ENCODE measurements at regions not wholly inside any gene's neighbourhood (a gene's known extent, or its start where the extent isn't known, plus 50 kb on each side); places are given as distances from the start of the nearest gene placed in this dataset.

DNA sequence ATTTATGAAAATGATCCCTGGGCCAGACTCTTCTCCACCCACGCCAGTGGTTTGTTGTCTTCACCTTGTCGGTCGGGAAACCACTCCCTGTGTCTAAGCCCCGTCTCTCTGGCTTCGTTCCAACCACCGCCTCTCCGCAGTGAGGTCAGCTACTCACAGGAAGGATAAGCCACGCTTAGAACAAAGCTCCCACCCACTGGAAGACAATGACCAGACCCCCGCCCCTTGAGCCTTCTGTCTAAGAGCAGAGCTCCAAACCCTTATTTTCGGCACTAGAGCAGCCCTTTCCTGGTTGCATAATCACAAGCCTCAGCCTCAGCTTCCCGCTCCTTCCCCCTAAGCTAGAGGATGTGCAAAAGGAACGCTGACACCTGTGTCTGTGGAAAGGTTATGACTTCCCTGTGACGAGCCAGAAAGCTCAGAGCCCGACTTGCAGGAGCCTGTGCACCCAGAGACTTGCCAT lies 114.9 kb upstream of the MEF2A start:
- DNase-seq: peak; percentile 62
- ChIA-PET CTCF (interaction anchor here (0.6 to 1.6 kb wide), 5 partner anchors 115 to 306 kb away, joined by 3 to 5 read pairs (median 3); no protein-coding TSS in a partner anchor), POLR2A (interaction anchor here (0.9 kb wide), 2 partner anchors 26 to 115 kb away, joined by 3 read pairs; partner anchors contain the start of gene MEF2A)
- Mint-ChIP-seq H3K27ac (no peak overlapping the region), H3K9me3 (no peaks in the 10 kb centered on the region), H3K27me3 (peaks cover 11% of the 10 kb centered on the region), H3K4me1 (peaks cover 28% of the 10 kb centered on the region), H3K36me3 (ENCODE audit: low read depth) (no peaks in the 10 kb centered on the region), H3K4me3 (peak overlapping the region; percentile 53)

- H3K9me3 Mint-ChIP-seq: no peaks in the 10 kb centered on the region
- ChIA-PET CTCF (interaction anchor here (0.9 to 1.6 kb wide), 4 partner anchors 179 to 305 kb away, joined by 3 to 5 read pairs (median 3); no protein-coding TSS in a partner anchor), POLR2A (interaction anchor here (0.9 kb wide), 1 partner anchor 114 kb away, joined by 3 read pairs; the partner anchor contains the start of gene MEF2A)
- peaks cover 11% of the 10 kb centered on the region for H3K27me3 Mint-ChIP-seq
- no peak overlapping the region for H3K27ac Mint-ChIP-seq
- DNase-seq: no peak
- no peak overlapping the region for H3K4me3 Mint-ChIP-seq
- H3K4me1 Mint-ChIP-seq: peaks cover 28% of the 10 kb centered on the region
- no peaks in the 10 kb centered on the region for H3K36me3 Mint-ChIP-seq (ENCODE audit: low read depth)
Measured at GRCh38 chr15:99451484-99451883, 114.3 kb upstream of the MEF2A start.

DNA sequence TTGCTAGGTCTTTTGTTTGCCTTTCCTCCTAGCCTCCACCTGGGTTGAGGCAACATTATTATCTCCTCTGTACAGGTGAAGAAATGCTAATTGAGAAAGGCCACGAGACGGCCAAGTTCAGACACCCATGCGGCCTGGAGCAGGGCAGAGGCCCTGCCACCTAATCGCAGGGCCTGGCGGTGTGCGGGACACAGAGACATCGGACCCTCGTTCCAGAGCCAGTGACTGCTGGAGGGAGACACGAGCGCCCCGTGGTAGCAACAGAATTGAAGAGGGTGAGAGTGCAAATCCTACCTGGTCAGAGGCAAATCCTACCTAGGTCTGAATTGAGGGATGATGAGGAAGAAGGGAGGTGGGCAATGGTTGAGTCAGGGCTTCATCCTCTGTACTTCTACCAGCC lies 113.8 kb upstream of the MEF2A start:
- peaks cover 28% of the 10 kb centered on the region for H3K4me1 Mint-ChIP-seq

DNA sequence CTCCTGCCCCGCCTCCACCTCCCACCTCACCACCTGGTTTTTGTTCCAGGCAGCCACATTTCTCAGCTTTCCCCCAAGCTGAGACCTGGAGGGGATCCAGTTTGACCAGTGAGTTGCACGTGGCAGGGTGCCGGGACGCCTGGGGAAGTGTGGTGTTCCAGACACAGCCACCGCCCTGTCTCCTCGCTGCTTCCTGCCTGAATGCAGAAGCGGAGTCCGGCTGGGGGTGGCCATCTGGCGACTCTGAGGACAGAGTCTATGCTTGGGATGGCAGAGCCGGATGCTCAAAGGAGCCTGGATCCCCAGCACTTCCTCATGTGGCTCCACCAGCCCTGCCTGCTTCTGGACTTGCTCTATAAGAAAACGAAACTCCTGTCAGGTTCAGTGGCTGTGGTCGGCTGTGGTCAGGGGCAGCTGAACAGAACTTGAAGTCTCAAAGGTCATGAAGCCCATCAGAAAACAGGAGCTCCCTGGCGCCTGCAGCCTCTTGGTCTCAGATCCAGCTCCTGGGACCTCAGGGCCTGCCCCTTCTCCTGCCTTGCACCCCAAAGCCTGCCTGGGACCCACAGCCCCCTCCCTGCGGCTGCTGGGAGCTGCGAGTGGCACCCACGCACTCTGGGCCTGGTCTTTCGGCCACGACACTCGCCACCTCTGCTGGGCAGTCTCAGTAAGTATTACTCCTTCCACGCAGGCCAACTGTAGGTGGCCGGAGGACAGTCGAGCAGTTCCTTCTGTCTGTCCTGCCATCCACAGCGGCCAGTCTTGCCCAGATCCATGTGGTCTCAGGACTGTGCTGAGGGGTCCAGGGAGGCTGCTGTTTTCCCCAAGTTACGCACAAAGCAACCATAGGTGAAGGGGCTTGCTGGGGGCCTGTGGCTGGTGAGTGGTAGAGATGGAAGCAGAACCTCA lies 112.8 kb upstream of the MEF2A start:
- peaks cover 14% of the 10 kb centered on the region for H3K27me3 Mint-ChIP-seq
- no peak overlapping the region for H3K4me3 Mint-ChIP-seq
- no peaks in the 10 kb centered on the region for H3K9me3 Mint-ChIP-seq
- no peak overlapping the region for H3K27ac Mint-ChIP-seq
- POLR2A ChIA-PET: no interaction called here
- H3K36me3 Mint-ChIP-seq (ENCODE audit: low read depth): no peaks in the 10 kb centered on the region
- CTCF ChIA-PET: no interaction called here
- peak; percentile 20 for DNase-seq
- H3K4me1 Mint-ChIP-seq: peaks cover 28% of the 10 kb centered on the region

More for the DNA sequence above, 113.8 kb upstream of the MEF2A start:
- POLR2A ChIA-PET: no interaction called here
- Mint-ChIP-seq H3K36me3 (ENCODE audit: low read depth) (no peaks in the 10 kb centered on the region), H3K27me3 (peaks cover 14% of the 10 kb centered on the region), H3K27ac (no peak overlapping the region), H3K9me3 (no peaks in the 10 kb centered on the region), H3K4me3 (no peak overlapping the region)
- CTCF ChIA-PET: no interaction called here
- no peak for DNase-seq

DNA sequence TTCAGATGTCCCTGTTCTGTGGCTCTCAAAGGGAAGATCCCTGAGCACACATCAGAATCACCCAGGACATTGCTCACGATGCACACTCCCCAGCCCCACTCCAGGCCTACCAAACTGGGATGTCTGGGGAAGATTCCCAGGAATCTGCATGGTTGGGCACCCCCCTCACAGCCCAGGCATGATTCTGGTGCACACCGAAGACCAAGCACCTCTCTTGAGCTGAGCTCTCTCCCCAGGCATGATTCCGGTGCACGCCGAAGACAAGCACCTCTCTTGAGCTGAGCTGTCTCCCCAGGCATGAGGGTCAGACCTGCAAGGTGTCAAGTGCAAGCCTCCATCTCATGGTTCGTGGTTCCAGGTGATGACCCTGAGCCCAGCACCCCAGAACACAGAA lies 112.2 kb upstream of the MEF2A start:
- Mint-ChIP-seq H3K4me1 (peaks cover 28% of the 10 kb centered on the region), H3K36me3 (ENCODE audit: low read depth) (peaks cover under 1% of the 10 kb centered on the region), H3K4me3 (no peak overlapping the region), H3K27me3 (peaks cover 12% of the 10 kb centered on the region), H3K27ac (no peak overlapping the region), H3K9me3 (peaks cover under 1% of the 10 kb centered on the region)
- peak; percentile 14 for DNase-seq
- ChIA-PET POLR2A (no interaction called here), CTCF (no interaction called here)

GRCh38 chr15:99454107-99454809 lies 111.5 kb upstream of the MEF2A start:
- Mint-ChIP-seq H3K4me1 (peaks cover 26% of the 10 kb centered on the region), H3K9me3 (peaks cover 1% of the 10 kb centered on the region), H3K4me3 (no peak overlapping the region), H3K27me3 (peaks cover 13% of the 10 kb centered on the region), H3K27ac (no peak overlapping the region), H3K36me3 (ENCODE audit: low read depth) (peaks cover 2% of the 10 kb centered on the region)
- ChIA-PET CTCF (no interaction called here), POLR2A (no interaction called here)
- DNase-seq: no peak

- ChIA-PET POLR2A (no interaction called here), CTCF (interaction anchor here (0.7 kb wide), 1 partner anchor 541 kb away, joined by 3 read pairs; no protein-coding TSS in a partner anchor)
Measured at GRCh38 chr15:99454941-99455788, 110.6 kb upstream of the MEF2A start.

GRCh38 chr15:99455789-99456160 lies 110.0 kb upstream of the MEF2A start:
- Mint-ChIP-seq H3K27me3 (peaks cover 7% of the 10 kb centered on the region), H3K27ac (no peak overlapping the region), H3K9me3 (peaks cover 5% of the 10 kb centered on the region), H3K36me3 (ENCODE audit: low read depth) (peaks cover 2% of the 10 kb centered on the region), H3K4me1 (peaks cover 10% of the 10 kb centered on the region), H3K4me3 (no peak overlapping the region)
- ChIA-PET POLR2A (no interaction called here), CTCF (interaction anchor here (0.7 kb wide), 1 partner anchor 542 kb away, joined by 3 read pairs; no protein-coding TSS in a partner anchor)
- DNase-seq: no peak

More at GRCh38 chr15:99454941-99455788, 110.6 kb upstream of the MEF2A start:
- no peak overlapping the region for H3K4me3 Mint-ChIP-seq
- DNase-seq: peak; percentile 13
- no peak overlapping the region for H3K27ac Mint-ChIP-seq
- H3K4me1 Mint-ChIP-seq: peaks cover 17% of the 10 kb centered on the region
- H3K9me3 Mint-ChIP-seq: peaks cover 5% of the 10 kb centered on the region
- H3K27me3 Mint-ChIP-seq: peaks cover 10% of the 10 kb centered on the region
- peaks cover 2% of the 10 kb centered on the region for H3K36me3 Mint-ChIP-seq (ENCODE audit: low read depth)

DNA sequence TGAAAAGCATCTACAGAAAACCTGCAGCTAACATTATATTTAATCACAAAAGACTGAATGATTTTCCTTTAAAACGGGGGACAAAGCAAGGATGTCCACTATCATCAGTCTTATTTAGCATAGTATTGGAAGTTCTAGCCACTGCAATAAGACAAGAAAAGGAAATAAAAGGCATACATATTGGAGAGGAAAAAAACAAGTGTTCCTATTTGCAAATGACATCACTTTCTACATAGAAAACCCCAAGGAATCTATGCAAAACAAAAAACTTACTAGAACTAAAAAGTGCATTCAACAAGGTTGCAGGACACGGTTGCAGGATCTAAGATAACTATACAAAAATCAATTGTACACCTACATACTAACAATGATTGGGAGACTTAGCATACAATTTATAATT lies 101.6 kb upstream of the MEF2A start:
- no peak for DNase-seq
- Mint-ChIP-seq H3K36me3 (ENCODE audit: low read depth) (peaks cover 10% of the 10 kb centered on the region), H3K4me1 (no peaks in the 10 kb centered on the region), H3K9me3 (peaks cover 11% of the 10 kb centered on the region), H3K4me3 (no peak overlapping the region), H3K27me3 (peaks cover 28% of the 10 kb centered on the region), H3K27ac (no peak overlapping the region)
- CTCF ChIA-PET: no interaction called here
- POLR2A ChIA-PET: interaction anchor here (1.6 kb wide), 1 partner anchor 43 kb away, joined by 4 read pairs; no protein-coding TSS in a partner anchor

DNA sequence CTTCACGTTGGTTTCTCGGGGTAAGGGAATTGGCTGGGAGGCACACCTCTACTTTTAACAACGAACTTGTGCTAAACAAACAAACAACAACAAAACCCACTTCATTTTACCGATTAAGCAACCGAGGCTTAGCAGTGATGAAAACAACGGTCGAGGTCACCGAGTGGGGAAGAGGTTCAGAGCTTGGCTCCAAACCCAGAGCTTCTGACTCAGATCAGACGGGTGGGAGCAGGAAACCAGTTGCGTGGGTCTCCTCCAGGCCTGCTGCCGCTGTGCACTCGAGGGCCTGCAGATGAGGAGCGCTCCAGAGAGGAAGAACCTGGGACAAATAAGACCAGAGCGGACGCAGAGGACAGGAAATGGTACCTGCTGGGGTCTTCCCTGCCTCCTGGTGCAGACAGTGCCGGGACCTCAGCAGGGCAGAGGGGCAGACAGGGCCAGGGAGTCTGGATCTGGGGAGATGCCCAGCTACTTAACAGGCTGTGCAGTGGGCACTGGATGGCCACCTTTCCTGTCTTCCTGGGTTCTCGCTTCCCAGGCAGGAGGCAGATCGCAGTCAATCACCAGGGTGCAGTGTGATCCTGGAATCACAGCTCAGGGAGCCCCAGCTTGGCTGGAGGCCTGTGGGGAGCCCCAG lies 99.0 kb upstream of the MEF2A start:
- Mint-ChIP-seq H3K4me1 (no peaks in the 10 kb centered on the region), H3K4me3 (no peak overlapping the region), H3K36me3 (ENCODE audit: low read depth) (peaks cover 10% of the 10 kb centered on the region), H3K9me3 (peaks cover 7% of the 10 kb centered on the region), H3K27ac (no peak overlapping the region), H3K27me3 (peaks cover 31% of the 10 kb centered on the region)
- ChIA-PET POLR2A (no interaction called here), CTCF (no interaction called here)
- DNase-seq: no peak

DNA sequence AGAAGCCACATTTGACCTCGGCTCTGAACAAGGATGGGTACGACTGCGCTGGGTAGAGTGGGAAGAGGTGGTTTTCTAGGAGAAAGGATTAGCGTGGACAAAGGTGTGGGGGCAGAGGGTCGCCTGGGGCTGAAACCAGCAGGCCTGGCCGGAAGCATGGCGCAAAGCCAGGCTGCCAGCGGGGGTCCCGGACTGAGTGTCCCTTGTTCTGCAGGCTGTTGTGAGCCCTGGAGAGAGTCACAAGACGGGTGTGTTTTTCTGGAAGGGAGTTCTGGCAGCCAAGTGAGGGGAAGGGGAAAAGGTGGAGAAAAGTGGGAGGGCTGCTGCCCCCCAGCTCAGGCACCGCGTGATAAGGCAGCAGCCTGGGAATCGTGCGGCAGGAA lies 98.5 kb upstream of the MEF2A start:
- Mint-ChIP-seq H3K27me3 (peaks cover 28% of the 10 kb centered on the region), H3K9me3 (peaks cover 7% of the 10 kb centered on the region), H3K27ac (no peak overlapping the region), H3K4me1 (no peaks in the 10 kb centered on the region), H3K36me3 (ENCODE audit: low read depth) (peaks cover 10% of the 10 kb centered on the region), H3K4me3 (no peak overlapping the region)
- DNase-seq: no peak
- ChIA-PET CTCF (no interaction called here), POLR2A (no interaction called here)

- H3K9me3 Mint-ChIP-seq: peaks cover 7% of the 10 kb centered on the region
- POLR2A ChIA-PET: no interaction called here
- no peak for DNase-seq
Measured at GRCh38 chr15:99467853-99468464, 97.8 kb upstream of the MEF2A start.

More at GRCh38 chr15:99467853-99468464, 97.8 kb upstream of the MEF2A start:
- H3K4me3 Mint-ChIP-seq: no peak overlapping the region
- CTCF ChIA-PET: no interaction called here
- H3K27me3 Mint-ChIP-seq: peaks cover 21% of the 10 kb centered on the region
- H3K4me1 Mint-ChIP-seq: no peaks in the 10 kb centered on the region
- no peak overlapping the region for H3K27ac Mint-ChIP-seq
- peaks cover 6% of the 10 kb centered on the region for H3K36me3 Mint-ChIP-seq (ENCODE audit: low read depth)

All from activated CD4-positive, alpha-beta memory T cell treated with anti-CD3 and anti-CD28 coated beads, Interleukin-2, amount 10 ng/mL, durations not matched to agents 7 days and 5 days (primary cell).